Mammary epithelial cell (primary cell): ENCODE measurements at regions not wholly inside any gene's neighbourhood (a gene's known extent, or its start where the extent isn't known, plus 50 kb on each side); places are given as distances from the start of the nearest gene placed in this dataset.

ENCODE experiments used
- CTCF ChIP-seq, 2 donors: IDR thresholded peaks in 1 of 2; conservative IDR thresholded peaks in 1 of 2; 2 replicates each; pipeline ENCODE4 v1.5.1; 2011 to 2012; ENCODE audit warnings: inconsistent platforms in 2 of 2, low read length in 2 of 2, mild to moderate bottlenecking in 2 of 2, control low read depth in 1 of 2, low read depth in 1 of 2; ENCODE audit not compliant: insufficient read depth in 1 of 2; ENCODE audit errors: extremely low read depth in 1 of 2
- EZH2 ChIP-seq: IDR thresholded peaks from 2 replicates; pipeline ENCODE4 v1.6.1; 2012; ENCODE audit warnings: low read length, inconsistent platforms, borderline replicate concordance

DNA sequence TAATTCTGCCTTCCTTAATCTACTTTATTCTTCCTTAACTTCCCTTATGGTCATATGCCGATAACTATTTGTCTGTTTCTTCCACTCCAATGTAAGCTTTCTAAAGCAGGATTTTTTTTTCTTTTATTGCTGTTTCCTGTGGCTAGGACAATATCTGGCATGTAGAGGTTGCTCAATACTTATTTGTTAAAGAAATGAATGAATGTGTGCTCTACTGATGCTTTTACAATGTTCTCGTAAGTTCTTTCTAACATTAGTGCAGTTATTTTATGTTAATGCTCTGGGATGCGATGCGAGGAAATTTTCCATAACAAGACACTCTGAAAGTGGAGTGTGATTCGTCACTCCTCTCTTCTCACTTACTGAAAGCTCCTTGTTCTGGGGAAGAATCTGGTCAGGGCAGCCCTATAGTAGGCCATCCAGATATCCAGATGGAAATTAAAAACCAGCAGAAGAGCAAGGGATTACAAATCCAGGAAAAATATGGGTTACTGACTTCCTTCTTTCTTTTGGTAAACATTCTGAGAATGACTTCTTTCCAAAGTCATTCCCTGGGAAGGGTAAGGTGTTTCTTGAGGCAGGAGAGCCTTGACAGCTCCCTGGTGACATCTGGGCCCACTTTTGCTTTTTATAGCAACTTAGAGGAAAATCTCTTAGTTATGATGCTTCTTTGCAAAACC, 420.4 kb downstream of the PDCD6IP start:
- TF ChIP-seq CTCF (conservative IDR thresholded peaks at IDR 0.05 in 1 of 2, IDR thresholded peaks at IDR 0.05 in 1 of 2; ENCODE audit: extremely low read depth in 1 of 2, insufficient read depth in 1 of 2, low read depth in 1 of 2, low read length in 2 of 2) (no peak), EZH2 (no peak)
